ENCODE measurements at regions not wholly inside any gene's neighbourhood (a gene's known extent, or its start where the extent isn't known, plus 50 kb on each side); places are given as distances from the start of the nearest gene placed in this dataset.
A peak's percentile ranks its signal among the peaks of the same experiment; 100 is the strongest.
"Not testable (repeated sequence)": the region's sequence is repeated elsewhere in the genome, so short reads cannot be mapped to it uniquely, and the experiment has no call there.

DNA sequence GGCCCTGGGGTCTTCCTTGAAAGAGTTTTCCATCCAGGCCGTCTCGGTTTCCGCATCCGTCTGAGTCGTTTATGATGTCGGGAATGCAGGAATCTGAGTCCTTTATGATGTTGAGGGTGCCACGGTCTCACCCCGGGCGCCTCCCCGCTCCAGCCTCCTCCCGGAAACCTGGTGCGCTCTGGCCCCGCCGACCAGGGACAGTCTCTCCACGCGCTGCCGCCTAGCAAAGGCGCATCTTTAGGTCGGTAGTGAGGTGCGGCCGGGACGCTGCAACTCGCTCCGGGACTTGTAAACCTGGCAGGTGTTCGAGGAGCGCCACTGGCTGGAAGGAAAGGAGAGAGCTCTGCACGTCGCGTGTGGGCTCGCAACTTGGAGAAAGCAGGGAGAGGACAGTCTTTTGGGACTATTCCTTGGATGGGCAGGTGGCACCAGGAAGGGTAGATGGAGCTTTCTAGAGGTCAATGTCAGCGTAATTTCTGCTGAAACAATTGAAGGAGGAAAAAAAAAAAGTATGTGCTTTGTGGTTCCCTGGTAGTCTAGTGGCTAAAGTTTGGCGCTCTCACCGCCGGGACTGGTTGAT, 132.0 kb downstream of the FAM72B start:
- not testable (repeated sequence) for DNase-seq

DNA sequence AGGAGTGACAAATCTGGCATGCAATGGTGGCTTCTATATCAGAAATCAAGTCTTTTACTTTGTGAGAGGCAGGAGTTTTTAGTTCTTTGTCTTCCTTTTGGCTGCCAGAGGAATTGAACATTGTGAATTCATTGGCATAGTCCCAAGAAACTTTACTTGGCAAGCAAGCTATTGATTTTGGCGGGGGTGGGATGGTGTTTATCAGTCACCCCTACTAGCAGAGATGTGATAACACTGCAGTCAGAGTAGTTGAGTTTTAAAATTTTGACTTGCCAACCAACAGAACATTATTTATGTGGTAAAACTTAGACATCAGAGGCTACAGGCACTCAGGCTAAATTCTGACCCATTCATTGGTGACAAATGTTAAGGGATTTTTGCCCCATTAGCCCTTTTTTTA, 129.2 kb downstream of the FAM72B start:
- DNase-seq: not testable (repeated sequence)

DNA sequence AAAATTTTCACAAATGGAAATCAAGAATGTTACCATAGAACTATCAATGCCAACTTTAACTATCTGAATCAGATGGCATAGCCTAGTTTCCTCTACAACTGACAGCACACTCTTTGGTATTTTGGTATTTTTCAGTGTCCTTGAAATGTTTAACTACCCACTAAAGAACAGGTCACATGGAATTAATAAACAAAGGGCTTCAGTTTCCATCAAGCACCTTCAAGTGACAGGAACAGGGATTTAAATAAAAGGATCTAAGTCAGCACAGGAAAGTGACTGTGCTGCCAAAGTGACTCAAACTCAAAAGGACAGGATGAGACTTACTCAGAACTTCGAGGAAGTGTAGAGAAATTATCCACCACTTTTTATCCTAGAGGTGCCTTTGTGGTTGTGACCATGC, 117.2 kb downstream of the FAM72B start:
- not testable (repeated sequence) for DNase-seq

GRCh38 chr1:121068738-121069499, 115.2 kb downstream of the FAM72B start:
- DNase-seq: not testable (repeated sequence)

- not testable (repeated sequence) for DNase-seq
Measured at GRCh38 chr1:121073852-121074251, 110.3 kb downstream of the FAM72B start.

GRCh38 chr1:121075254-121075805, 108.8 kb downstream of the FAM72B start:
- DNase-seq: not testable (repeated sequence)

- not testable (repeated sequence) for DNase-seq
Measured at GRCh38 chr1:121076674-121077073, 107.5 kb downstream of the FAM72B start.

GRCh38 chr1:121079655-121080054, 104.5 kb downstream of the FAM72B start:
- DNase-seq: not testable (repeated sequence)

DNA sequence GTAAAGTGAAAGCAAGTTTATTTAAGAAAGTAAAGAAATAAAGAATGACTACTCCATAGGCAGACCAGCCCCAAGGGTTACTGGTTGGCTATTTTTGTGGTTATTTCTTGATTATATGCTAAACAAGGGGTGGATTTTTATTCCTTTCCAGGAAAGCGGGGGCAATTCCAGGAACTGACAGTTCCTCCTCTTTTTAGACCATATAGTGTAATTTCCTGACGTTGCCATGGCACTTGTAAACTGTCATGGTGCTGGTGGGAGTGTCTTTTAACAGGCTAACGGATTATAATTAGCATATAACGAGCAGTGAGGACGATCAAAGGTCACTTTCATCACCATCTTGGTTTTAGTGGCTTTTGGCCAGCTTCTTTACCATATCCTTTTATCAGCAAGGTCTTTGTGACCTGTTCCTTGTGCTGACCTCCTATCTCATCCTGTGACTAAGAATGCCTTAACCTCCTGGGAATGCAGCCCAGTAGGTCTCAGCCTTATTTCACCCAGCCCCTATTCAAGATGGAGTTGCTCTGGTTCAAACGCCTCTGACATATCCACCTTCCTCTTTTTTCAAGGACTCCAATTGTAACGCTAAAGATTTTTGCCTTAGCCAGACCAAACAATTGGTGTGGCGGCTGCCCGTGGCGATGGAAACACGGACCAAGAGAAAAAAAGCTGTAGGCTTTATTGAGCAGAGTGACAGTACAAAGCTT, 103.8 kb downstream of the FAM72B start:
- peak; percentile 10 for DNase-seq

- DNase-seq: not testable (repeated sequence)
Measured at GRCh38 chr1:121080904-121081264, 103.3 kb downstream of the FAM72B start.

- DNase-seq: not testable (repeated sequence)
Measured at GRCh38 chr1:121081625-121082199, 102.4 kb downstream of the FAM72B start.

DNA sequence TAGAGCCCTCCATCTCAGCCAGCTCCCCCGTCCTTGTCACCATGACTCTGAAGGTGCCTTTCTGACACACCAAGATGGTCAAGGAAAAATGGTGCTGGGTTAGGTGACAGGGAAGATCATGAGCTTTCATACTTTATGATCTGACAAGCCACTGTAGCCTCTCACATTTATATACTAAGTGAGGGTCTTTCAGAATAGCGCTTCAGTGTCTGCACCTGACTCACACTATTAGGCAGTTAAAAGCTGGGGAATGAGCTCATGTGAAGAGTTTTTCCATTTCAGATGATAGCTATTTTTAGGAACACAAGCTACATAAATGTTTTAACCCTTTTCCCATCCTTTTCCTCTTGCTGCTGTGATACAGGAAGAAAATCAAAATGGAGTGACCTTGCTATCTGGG, 101.1 kb downstream of the FAM72B start:
- not testable (repeated sequence) for DNase-seq

DNA sequence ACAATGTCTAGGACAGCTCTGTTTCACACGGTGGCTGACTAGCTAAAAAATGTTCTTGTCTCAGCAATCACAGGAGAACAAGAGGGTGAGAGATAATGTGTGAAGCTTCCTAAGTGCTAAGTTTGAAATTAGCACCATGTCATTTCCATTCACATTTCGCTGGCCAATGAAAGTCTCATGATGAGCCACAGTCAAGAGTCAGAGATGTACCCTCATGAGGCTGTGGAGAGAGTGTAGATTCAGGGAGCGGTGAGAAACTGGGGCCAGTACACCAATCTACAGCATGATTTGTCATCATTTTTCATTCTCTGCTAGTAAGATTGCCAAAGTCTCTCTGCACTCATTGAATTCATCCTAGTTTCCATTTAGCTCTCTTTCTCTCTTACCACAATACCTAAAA, 97.9 kb downstream of the FAM72B start:
- not testable (repeated sequence) for DNase-seq

DNA sequence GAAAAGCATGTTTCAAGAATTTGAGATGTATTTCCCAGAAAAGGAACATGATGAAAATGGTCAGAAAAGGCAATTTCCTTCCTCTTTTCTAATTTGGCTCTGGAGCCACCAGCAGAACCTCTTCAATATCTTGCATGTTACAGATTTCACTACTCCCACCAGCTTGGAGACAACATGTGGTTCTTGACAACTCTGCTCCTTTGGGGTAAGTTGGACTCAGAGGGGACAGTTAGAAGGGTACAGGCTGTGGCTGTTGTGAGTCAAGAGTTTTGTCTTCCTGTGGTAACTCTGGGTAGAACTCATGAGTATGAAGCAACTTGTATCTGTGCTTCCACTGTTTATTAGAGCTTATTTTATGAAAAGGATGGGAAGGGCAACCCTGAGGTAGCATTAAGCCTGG, 96.9 kb downstream of the FAM72B start:
- not testable (repeated sequence) for DNase-seq

DNA sequence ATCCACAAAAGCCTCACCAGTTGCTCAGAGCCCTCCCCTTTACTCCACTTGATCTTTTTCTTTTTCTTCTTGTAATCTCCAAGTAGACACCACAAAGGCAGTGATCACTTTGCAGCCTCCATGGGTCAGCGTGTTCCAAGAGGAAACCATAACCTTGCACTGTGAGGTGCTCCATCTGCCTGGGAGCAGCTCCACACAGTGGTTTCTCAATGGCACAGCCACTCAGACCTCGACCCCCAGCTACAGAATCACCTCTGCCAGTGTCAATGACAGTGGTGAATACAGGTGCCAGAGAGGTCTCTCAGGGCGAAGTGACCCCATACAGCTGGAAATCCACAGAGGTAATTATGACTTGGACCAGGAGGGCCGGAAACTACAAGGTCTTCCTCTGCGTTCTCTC, 95.6 kb downstream of the FAM72B start:
- DNase-seq: not testable (repeated sequence)

- DNase-seq: not testable (repeated sequence)
Measured at GRCh38 chr1:121092329-121092968, 91.7 kb downstream of the FAM72B start.

DNA sequence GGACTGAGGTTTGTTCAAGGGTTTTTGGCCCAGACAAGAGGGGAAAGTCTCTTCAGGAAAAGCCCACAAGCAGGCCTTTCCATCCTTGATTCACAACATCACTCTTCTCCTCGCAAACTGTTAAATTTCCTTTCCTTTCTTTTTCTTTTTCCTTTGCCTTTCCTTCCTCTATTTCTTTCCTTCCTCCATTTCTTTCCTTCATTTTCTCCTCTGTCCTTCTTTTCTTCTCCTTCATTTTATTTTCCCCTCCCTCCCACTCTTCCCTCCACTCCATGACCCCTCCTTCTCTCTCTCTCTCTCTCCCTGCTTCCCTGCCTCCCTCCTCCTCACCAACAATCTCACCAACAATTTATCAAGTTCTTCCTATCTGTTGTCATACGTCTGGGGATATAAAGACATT, 89.1 kb downstream of the FAM72B start:
- DNase-seq: not testable (repeated sequence)

GRCh38 chr1:121097127-121097866, 86.8 kb downstream of the FAM72B start:
- DNase-seq: peak; percentile 88

- not testable (repeated sequence) for DNase-seq
Measured at GRCh38 chr1:121097867-121098215, 86.3 kb downstream of the FAM72B start.

GRCh38 chr1:121109025-121109424, 75.1 kb downstream of the FAM72B start:
- DNase-seq: not testable (repeated sequence)

DNA sequence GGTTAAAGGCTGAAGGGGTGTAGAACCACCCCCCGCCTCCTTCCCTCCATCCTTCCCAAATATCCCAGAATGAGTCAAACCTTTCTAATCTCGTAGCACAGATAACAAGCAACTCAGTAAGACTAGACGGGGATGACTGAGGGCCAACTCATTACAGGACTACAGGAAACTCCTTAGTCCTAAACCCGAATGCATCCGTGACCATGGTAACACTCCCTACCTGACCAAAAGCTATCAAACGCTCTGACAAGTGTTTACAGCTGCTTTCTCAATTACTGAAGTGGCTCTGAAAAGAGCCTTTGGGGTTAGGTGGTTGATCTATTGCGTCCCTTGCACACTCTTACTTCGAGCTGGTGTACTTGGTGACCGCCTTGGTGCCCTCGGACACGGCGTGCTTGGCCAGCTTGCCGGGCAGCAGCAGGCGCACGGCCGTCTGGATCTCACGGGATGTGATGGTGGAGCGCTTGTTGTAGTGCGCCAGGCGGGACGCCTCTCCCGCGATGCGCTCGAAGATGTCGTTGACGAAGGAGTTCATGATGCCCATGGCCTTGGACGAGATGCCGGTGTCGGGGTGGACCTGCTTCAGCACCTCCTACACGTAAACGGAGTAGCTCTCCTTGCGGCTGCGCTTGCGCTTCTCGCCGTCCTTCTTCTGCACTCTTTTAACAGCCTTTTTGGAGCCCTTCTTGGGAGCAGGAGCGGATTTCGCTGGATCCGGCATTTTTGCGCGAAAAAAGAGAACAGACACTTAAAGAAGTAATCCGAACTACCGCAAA, 67.4 kb downstream of the FAM72B start:
- DNase-seq: not testable (repeated sequence)

Measured in CD4-positive, alpha-beta T cell treated with Interleukin-12 subunit alpha and Interleukin-12 subunit beta, for 1 hour (primary cell).